ENCODE measurements at regions not wholly inside any gene's neighbourhood (a gene's known extent, or its start where the extent isn't known, plus 50 kb on each side); places are given as distances from the start of the nearest gene placed in this dataset.

GRCh38 chr11:109016724-109017123, 351.9 kb downstream of the DDX10 start:
- no peak for TF ChIP-seq EZH2 (IDR thresholded peaks at IDR 0.05)
- no peak for TF ChIP-seq CTCF (IDR thresholded peaks at IDR 0.05)
- no peak for TF ChIP-seq EZH2phosphoT487 (IDR thresholded peaks at IDR 0.05)

All from neural progenitor cell (in vitro differentiated cells).